ENCODE measurements at regions not wholly inside any gene's neighbourhood (a gene's known extent, or its start where the extent isn't known, plus 50 kb on each side); places are given as distances from the start of the nearest gene placed in this dataset.
A peak's percentile ranks its signal among the peaks of the same experiment; 100 is the strongest.

GRCh38 chr15:91473894-91474545 is 374.0 kb downstream of the SV2B start:
- DNase-seq (ENCODE audit: low read depth) = no peak

DNA sequence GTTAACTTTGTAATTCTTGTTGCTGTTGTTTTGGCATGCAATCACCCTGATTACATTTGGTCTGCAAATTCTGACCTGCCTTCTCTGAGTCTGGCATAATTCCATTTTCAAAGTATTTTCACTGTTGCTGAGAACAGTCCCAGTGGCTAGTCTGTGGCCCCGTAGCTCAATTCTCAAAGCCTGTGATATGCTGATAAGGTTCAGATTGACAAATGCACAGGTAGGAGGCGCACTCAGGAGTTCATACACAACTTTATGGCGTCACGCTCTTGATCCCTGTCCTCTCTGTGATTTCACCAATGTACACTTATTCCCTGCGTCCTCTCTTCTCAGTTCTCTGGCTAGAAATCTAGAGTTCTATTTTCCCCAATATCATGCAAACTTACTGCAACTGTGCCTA is 376.6 kb upstream of the SLCO3A1 start:
- DNase-seq (ENCODE audit: low read depth) = no peak

DNA sequence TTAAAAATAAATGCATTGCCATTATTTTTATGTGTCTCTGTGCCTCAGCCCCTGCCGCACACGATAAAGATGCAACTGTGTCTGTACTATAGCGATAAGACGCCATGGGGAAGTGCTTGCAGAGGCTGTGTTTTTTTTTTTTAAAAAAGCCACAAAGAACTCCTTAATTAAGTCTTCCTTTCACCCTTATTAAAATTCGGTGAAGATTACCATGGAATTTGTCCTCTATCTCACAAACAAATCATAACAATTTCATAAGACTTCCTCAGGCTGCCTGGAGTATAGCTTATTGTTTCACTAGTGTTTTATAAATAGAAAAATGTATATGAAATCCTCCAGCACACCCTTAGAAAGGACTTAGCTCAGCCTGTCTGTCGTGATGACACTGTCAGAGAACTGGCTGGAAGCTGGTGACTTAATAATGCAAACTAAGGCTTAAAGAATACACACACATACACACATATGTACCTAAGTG is 374.8 kb upstream of the SLCO3A1 start:
- DNase-seq (ENCODE audit: low read depth) = no peak

- no peak for DNase-seq (ENCODE audit: low read depth)
Measured at GRCh38 chr15:91480426-91480825, 373.1 kb upstream of the SLCO3A1 start.

DNA sequence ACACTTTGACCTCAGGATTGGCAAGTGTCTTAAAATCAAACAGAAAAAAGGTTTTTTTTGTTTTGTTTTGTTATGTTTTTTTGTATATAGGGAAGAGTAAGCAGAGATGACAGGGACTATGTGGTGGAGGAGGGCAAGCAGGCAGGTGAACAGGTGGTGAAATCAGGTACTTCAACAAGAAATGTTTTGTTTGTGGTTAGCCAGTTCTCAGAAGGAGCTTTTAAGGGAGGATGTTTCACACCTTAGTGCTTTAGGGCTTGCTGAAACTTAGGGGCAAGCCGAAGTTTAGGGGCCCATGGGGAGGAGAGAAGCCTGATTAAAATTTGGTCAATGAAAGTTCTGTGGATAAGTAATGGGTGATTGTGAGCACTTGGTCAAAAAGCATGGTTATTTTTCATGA is 370.7 kb upstream of the SLCO3A1 start:
- no peak for DNase-seq (ENCODE audit: low read depth)

DNA sequence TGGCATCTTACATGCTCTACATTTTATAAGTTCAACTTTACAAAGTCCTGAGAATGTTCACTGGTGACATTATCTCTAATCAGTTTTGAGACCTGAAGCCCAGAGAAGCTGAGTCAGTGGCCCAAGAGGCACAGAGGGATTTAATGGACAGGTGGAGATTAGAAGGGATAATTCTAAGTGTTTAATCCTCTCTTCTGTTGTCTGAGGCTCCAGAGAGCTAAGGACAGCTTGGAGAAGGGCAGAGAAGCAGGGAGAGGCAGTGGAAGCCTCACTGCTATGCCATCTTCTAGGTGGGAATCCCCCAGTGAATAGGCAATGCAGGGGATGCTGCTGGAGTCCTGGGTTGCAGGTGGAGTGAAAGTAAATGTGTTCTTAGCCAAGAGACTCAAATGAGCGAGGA is 369.4 kb upstream of the SLCO3A1 start:
- DNase-seq (ENCODE audit: low read depth) = no peak

- DNase-seq (ENCODE audit: low read depth) = no peak
Measured at GRCh38 chr15:91488452-91488851, 365.1 kb upstream of the SLCO3A1 start.

- no peak for DNase-seq (ENCODE audit: low read depth)
Measured at GRCh38 chr15:91490211-91490610, 363.3 kb upstream of the SLCO3A1 start.

DNA sequence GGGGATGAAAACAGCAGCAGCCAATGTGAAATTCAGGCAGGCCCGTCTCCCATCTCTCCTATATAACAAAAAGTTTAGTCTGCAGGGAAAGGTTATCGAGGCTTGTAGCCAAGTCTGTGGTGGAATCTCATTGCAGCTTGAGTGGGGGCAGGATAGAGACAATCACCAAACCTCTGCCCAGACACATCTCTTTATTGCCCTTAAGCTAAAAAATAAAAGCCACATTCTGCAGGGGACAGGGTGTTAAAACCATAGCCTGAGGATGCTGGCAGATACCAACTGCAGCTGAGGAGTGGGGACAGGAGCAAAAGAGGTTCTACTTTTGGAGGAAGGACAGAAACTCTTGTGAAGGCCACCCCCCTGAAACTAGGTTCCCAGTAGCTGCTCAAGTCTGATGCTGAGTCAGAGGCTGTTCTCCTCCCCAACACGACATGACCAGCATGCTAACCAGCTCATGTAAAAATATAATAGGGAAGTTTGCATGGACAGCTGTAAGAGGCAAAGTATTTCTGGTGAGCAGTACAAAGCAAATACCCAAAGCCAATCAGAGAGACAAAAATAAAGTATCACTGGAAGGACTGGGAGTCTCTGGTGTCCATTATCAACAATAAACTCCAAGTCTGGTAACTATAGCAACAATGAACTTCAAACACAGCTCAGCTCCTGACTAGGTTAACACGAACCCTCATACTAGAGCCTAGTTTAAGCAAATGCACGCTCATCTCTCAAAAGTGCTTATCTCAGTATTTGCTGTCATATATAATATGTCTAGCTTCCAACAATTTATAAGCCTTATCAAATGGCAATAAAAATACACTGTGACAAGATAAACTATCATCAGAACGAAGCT is 362.2 kb upstream of the SLCO3A1 start:
- no peak for DNase-seq (ENCODE audit: low read depth)

GRCh38 chr15:91496754-91497691 is 356.5 kb upstream of the SLCO3A1 start:
- no peak for DNase-seq (ENCODE audit: low read depth)

DNA sequence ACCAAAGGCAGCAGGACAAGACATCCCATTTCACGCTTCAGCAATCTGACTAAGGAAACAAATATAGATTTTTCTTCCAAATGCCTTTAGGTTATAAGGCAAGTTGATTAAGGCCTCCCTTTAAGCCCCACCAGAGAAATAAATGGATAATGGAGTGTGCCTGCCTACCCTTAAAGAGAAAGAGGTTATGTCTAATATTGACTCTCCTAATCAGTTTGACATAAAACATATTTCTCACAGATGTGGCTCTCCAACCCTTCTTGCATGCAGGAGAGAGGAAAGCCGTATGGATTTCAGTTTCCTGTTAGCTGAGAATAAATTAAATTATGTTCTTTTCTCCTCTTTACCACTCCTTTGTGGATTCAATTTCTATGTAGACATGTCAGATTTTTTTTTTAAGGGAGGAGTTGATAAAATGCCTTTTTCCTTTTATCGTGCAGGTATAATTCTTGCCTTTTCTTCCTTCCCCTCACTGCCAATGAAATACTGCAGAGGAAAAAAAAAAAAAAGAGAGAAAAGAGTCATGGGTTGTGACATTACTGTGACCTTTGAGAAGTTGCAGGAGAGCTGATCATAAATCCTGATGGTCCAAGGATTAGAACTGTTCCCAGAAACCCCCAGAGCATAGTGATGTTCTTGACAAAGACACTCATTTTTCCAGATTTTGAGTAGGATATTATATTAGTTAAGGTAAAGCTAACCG is 355.3 kb upstream of the SLCO3A1 start:
- DNase-seq (ENCODE audit: low read depth) = no peak

DNA sequence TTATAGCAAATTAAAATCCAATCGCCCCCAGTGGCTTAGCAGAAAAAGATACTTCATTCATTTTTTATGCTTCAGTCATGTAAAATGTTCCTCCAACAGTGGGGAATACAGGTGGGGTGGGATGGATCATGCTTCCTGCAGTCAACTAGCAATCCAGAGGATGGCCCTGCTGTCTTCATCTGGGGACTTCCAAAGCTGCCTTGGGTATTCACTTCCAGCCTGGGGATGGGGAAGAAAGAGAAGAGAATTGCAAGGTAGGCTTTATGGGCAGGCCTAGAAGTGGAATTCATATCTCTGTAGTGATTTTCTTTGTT is 354.8 kb upstream of the SLCO3A1 start:
- DNase-seq (ENCODE audit: low read depth) = no peak

GRCh38 chr15:91499774-91500383 is 353.6 kb upstream of the SLCO3A1 start:
- DNase-seq (ENCODE audit: low read depth) = no peak

DNA sequence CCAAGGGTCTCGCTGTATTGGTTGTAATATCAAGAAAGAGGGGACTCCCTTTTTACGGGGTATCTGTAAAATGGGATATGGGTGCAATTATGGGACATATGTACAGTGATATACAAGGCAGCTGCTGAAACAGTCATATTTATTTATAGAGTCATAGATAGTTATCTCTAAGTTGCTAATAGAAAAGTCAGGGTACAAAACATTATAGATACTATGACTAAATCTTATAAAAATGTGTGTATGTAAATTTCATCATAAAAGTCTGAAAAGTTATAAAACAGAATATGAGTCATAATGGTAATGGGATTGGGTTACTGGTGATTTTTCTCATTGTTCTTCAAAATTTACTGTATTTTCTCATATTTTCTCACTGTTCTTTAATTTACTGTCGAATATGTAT is 344.9 kb upstream of the SLCO3A1 start:
- no peak for DNase-seq (ENCODE audit: low read depth)

DNA sequence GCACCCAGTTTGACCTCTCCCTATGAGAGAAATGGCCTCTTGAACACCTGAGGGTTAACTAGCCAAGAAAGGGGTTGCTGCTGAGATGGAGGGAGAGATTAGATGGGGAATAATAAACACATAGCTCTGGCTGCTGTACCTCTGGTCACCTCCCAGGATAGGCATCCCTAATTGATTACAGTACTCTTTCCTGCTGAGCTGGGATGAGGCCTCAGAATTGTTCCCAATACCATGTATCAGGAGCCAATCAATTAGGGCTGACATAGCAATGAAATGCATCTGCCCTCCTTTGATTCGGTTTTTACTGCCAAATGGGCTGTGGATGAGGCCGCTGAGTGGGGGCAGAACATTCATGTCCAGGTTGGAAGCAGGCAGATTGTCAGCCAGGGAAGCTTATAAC is 339.4 kb upstream of the SLCO3A1 start:
- no peak for DNase-seq (ENCODE audit: low read depth)

DNA sequence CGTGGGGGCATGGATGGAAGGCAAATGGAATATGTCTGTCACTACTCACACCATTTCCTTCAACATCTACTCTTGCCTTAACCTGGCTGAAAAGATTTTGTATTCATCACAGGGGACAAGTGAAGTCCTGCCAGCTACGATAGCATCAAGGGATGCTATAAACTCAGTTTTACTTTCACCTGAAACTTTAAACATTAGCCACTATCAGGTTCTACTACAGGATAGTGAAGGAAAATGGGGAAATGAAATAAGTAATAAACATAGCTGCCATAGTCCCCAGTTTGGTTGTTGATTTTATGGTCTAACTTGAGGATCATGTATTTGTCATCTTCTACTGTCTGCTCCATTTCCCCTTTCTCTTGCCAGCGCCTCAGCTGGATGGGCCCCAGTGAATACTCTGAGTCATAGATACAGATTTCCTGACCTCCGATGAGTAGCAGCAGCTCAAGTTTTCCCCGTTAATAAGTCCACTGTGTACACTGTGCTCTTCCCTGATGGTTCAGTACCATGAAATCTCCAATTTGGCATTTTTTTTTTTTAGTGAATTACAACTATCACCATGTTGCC is 338.2 kb upstream of the SLCO3A1 start:
- DNase-seq (ENCODE audit: low read depth) = peak; percentile 58

DNA sequence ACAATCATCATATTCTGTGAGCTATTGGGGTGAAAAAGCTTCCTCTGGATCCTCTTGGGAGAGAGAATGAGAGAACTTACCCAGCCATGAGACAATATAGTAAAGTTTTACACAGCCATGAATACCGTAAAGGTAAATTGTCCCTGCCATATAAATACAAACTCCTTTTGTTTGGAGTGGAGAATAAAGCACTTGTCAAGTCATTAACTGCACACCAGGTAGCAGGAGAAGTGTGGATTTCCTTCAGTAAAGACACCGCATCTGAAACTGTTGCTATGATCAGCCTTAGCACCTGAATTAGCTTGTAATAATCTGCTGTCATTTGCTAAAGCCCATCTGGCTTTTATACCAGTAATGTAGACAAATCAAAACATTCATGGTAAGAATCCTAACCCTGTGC is 336.6 kb upstream of the SLCO3A1 start:
- no peak for DNase-seq (ENCODE audit: low read depth)

DNA sequence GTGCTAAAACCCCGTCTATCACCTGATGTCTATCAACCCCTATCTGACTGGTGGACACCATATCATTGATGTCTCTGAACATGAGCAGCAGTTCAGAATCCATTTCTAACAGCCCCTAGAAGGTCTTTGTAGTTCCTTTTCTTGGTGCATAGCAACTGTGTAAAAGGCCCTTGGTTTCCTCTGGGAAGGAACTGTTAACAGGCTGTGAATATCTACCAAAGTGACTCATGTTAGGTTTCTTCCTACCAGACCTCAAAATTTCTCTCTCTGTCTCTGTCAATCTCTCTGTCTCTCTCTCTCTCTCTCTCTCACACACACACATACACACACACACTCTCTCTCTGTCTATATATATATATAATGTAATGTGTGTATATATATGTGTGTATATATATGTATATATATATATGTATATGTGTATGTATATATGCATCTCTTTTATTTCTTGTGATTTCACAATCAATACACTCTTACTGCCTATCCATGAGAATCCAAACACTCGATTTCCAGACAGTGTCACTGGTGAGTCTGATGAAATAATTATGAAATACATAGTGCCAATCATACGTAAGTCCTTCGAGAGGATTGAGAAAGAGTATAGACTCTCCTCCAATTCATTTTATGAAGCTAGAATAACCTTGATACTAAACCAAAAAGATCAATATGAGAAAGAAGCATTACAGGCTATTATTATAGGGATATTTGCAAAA is 335.9 kb upstream of the SLCO3A1 start:
- no peak for DNase-seq (ENCODE audit: low read depth)

GRCh38 chr15:91520850-91521249 is 332.7 kb upstream of the SLCO3A1 start:
- no peak for DNase-seq (ENCODE audit: low read depth)

- DNase-seq (ENCODE audit: low read depth) = no peak
Measured at GRCh38 chr15:91521548-91521947, 332.0 kb upstream of the SLCO3A1 start.

DNA sequence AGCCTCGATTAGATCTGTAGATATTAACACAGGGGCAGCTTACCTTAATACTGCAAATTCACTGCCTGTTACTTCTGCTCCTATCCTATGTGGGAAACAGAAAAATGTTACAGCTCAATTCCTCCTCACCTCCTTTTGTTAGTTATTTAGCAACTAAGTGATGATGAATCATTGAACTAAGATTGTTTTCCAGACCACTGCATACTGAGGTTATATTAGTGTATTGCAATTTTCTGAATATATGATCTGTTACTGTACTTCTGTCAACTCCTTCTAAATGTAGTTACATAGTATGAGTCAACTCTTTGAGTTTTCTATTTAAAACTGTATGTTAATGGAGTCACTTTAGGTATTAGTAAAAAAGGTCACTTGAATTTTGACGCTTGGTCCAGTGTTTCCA is 331.5 kb upstream of the SLCO3A1 start:
- no peak for DNase-seq (ENCODE audit: low read depth)

All from GM04503 (cell line).